H1 (cell line): ENCODE measurements at regions not wholly inside any gene's neighbourhood (a gene's known extent, or its start where the extent isn't known, plus 50 kb on each side); places are given as distances from the start of the nearest gene placed in this dataset.

Experiments used
- EP300 ChIP-seq, 2 experiments: IDR thresholded peaks; 1 replicate in 1 of 2; 2 replicates in 1 of 2; pipeline ENCODE4 v1.6.1; 2011 to 2012; ENCODE audit warnings: low read depth in 2 of 2, low read length in 2 of 2, mild to moderate bottlenecking in 2 of 2, borderline replicate concordance in 1 of 2, inconsistent platforms in 1 of 2, moderate library complexity in 1 of 2
- HDAC2 ChIP-seq, 2 experiments: fragments of 300-600 bp in 1 of 2; sonication (generic) in 1 of 2; IDR thresholded peaks; 2 replicates each; pipeline ENCODE4 v1.6.1; 2011 to 2012; ENCODE audit warnings: low read depth in 2 of 2, low read length in 2 of 2, mild to moderate bottlenecking in 2 of 2, moderate library complexity in 2 of 2, borderline replicate concordance in 1 of 2, inconsistent platforms in 1 of 2
- TF ChIP-seq, protein P1 (sequence below): fragments of 300-600 bp; sonication (generic); IDR thresholded peaks from 2 replicates; pipeline ENCODE4 v1.7.1; 2012; ENCODE audit warnings: low read length, moderate library complexity, mild to moderate bottlenecking, inconsistent platforms; ENCODE audit not compliant: insufficient replicate concordance
- TF ChIP-seq, protein P2 (sequence below): IDR thresholded peaks from 2 replicates; pipeline ENCODE4 v1.6.1; 2012; ENCODE audit warnings: inconsistent platforms

- TF ChIP-seq EP300 (IDR thresholded peaks at IDR 0.05; ENCODE audit: borderline replicate concordance in 1 of 2, low read depth in 2 of 2, low read length in 2 of 2), result no peak
- TF ChIP-seq, protein P1, sequence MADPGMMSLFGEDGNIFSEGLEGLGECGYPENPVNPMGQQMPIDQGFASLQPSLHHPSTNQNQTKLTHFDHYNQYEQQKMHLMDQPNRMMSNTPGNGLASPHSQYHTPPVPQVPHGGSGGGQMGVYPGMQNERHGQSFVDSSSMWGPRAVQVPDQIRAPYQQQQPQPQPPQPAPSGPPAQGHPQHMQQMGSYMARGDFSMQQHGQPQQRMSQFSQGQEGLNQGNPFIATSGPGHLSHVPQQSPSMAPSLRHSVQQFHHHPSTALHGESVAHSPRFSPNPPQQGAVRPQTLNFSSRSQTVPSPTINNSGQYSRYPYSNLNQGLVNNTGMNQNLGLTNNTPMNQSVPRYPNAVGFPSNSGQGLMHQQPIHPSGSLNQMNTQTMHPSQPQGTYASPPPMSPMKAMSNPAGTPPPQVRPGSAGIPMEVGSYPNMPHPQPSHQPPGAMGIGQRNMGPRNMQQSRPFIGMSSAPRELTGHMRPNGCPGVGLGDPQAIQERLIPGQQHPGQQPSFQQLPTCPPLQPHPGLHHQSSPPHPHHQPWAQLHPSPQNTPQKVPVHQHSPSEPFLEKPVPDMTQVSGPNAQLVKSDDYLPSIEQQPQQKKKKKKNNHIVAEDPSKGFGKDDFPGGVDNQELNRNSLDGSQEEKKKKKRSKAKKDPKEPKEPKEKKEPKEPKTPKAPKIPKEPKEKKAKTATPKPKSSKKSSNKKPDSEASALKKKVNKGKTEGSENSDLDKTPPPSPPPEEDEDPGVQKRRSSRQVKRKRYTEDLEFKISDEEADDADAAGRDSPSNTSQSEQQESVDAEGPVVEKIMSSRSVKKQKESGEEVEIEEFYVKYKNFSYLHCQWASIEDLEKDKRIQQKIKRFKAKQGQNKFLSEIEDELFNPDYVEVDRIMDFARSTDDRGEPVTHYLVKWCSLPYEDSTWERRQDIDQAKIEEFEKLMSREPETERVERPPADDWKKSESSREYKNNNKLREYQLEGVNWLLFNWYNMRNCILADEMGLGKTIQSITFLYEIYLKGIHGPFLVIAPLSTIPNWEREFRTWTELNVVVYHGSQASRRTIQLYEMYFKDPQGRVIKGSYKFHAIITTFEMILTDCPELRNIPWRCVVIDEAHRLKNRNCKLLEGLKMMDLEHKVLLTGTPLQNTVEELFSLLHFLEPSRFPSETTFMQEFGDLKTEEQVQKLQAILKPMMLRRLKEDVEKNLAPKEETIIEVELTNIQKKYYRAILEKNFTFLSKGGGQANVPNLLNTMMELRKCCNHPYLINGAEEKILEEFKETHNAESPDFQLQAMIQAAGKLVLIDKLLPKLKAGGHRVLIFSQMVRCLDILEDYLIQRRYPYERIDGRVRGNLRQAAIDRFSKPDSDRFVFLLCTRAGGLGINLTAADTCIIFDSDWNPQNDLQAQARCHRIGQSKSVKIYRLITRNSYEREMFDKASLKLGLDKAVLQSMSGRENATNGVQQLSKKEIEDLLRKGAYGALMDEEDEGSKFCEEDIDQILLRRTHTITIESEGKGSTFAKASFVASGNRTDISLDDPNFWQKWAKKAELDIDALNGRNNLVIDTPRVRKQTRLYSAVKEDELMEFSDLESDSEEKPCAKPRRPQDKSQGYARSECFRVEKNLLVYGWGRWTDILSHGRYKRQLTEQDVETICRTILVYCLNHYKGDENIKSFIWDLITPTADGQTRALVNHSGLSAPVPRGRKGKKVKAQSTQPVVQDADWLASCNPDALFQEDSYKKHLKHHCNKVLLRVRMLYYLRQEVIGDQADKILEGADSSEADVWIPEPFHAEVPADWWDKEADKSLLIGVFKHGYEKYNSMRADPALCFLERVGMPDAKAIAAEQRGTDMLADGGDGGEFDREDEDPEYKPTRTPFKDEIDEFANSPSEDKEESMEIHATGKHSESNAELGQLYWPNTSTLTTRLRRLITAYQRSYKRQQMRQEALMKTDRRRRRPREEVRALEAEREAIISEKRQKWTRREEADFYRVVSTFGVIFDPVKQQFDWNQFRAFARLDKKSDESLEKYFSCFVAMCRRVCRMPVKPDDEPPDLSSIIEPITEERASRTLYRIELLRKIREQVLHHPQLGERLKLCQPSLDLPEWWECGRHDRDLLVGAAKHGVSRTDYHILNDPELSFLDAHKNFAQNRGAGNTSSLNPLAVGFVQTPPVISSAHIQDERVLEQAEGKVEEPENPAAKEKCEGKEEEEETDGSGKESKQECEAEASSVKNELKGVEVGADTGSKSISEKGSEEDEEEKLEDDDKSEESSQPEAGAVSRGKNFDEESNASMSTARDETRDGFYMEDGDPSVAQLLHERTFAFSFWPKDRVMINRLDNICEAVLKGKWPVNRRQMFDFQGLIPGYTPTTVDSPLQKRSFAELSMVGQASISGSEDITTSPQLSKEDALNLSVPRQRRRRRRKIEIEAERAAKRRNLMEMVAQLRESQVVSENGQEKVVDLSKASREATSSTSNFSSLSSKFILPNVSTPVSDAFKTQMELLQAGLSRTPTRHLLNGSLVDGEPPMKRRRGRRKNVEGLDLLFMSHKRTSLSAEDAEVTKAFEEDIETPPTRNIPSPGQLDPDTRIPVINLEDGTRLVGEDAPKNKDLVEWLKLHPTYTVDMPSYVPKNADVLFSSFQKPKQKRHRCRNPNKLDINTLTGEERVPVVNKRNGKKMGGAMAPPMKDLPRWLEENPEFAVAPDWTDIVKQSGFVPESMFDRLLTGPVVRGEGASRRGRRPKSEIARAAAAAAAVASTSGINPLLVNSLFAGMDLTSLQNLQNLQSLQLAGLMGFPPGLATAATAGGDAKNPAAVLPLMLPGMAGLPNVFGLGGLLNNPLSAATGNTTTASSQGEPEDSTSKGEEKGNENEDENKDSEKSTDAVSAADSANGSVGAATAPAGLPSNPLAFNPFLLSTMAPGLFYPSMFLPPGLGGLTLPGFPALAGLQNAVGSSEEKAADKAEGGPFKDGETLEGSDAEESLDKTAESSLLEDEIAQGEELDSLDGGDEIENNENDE, result no peak
- TF ChIP-seq, protein P2, sequence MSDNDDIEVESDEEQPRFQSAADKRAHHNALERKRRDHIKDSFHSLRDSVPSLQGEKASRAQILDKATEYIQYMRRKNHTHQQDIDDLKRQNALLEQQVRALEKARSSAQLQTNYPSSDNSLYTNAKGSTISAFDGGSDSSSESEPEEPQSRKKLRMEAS, result no peak
- no peak for TF ChIP-seq HDAC2 (IDR thresholded peaks at IDR 0.05; ENCODE audit: borderline replicate concordance in 1 of 2, low read depth in 2 of 2, low read length in 2 of 2)
Observed at GRCh38 chr13:62129000-62129551, 713.4 kb upstream of the PCDH20 start (continued).
